Peyer's patch (tissue), 4 donors: ENCODE measurements at regions not wholly inside any gene's neighbourhood (a gene's known extent, or its start where the extent isn't known, plus 50 kb on each side); places are given as distances from the start of the nearest gene placed in this dataset.

ENCODE experiments used
- CTCF ChIP-seq, 6 experiments: fragments of 450-650 bp in 4 of 6; fragments of 200-600 bp in 2 of 6; sonication (generic) in 1 of 6; IDR thresholded peaks; one replicate each; pipeline ENCODE4 v1.5.1; 2017 to 2019; ENCODE audit warnings: antibody characterized with exemption in 6 of 6, mild to moderate bottlenecking in 3 of 6, moderate library complexity in 1 of 6
- POLR2A ChIP-seq, 2 donors: fragments of 450-650 bp; IDR thresholded peaks; one replicate each; pipeline ENCODE4 v1.5.1; 2017; ENCODE audit warnings: antibody characterized with exemption in 2 of 2, mild to moderate bottlenecking in 2 of 2, moderate library complexity in 2 of 2

GRCh38 chr6:51472745-51473487 is 614.5 kb downstream of the PKHD1 start:
- TF ChIP-seq POLR2A (IDR thresholded peaks at IDR 0.05), result no peak
- no peak for TF ChIP-seq CTCF (IDR thresholded peaks at IDR 0.05)
